IPS-20b (cell line): ENCODE measurements at regions not wholly inside any gene's neighbourhood (a gene's known extent, or its start where the extent isn't known, plus 50 kb on each side); places are given as distances from the start of the nearest gene placed in this dataset.

ENCODE experiments used
- H3K27ac ChIP-seq: one replicate; pipeline ENCODE4 v1.5.1; 2013; ENCODE audit warnings: low read length
- H3K27me3 ChIP-seq: 2 replicates; pipeline ENCODE4 v1.6.1; 2013; ENCODE audit warnings: mild to moderate bottlenecking, low read length, inconsistent platforms; ENCODE audit not compliant: insufficient read depth
- H3K36me3 ChIP-seq: 2 replicates; pipeline ENCODE4 v1.6.1; 2013; ENCODE audit warnings: low read depth, mild to moderate bottlenecking, inconsistent platforms, low read length, moderate library complexity; ENCODE audit not compliant: insufficient read depth
- H3K4me1 ChIP-seq: 2 replicates; pipeline ENCODE4 v1.6.1; 2013; ENCODE audit warnings: mild to moderate bottlenecking, control low read depth, inconsistent platforms, low read length, moderate library complexity; ENCODE audit not compliant: insufficient read depth
- H3K4me3 ChIP-seq: 2 replicates; pipeline ENCODE4 v1.5.1; 2013; ENCODE audit warnings: mild to moderate bottlenecking, low read length, inconsistent platforms
- H3K9ac ChIP-seq: 2 replicates; pipeline ENCODE4 v1.6.1; 2013; ENCODE audit warnings: low read depth, mild to moderate bottlenecking, inconsistent platforms, low read length, moderate library complexity
- H3K9me3 ChIP-seq: 2 replicates; pipeline ENCODE4 v1.6.1; 2013; ENCODE audit warnings: mild to moderate bottlenecking, low read depth, low read length, inconsistent platforms; ENCODE audit not compliant: insufficient read depth

DNA sequence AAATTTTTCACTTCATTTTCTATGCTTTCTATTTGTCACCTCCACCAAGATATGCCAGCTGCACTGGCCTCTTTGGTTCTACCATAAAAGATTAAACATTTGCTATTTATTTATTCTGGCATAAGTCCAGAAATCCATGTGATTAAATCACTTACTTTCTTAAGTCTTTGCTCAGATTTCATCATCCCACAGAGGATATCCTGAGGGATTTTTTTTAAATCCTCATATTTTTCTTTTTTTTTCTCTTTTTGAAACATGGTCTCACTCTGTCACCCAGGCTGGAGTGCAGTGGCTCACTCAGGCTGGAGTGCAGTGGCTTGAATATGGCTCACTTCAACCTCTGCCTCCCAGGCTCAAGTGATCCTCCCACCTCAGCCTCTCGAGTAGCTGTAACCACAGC, 645.4 kb upstream of the ATXN7L3B start:
- Histone ChIP-seq H3K4me1 (no peaks in the 10 kb centered on the region), H3K36me3 (no peaks in the 10 kb centered on the region), H3K27ac (no peak overlapping the region), H3K9ac (no peak overlapping the region), H3K27me3 (no peaks in the 10 kb centered on the region), H3K9me3 (no peaks in the 10 kb centered on the region), H3K4me3 (no peak overlapping the region)

GRCh38 chr12:73898645-73899044, 639.0 kb upstream of the ATXN7L3B start:
- Histone ChIP-seq H3K27me3 (no peaks in the 10 kb centered on the region), H3K4me1 (no peaks in the 10 kb centered on the region), H3K36me3 (no peaks in the 10 kb centered on the region), H3K9ac (no peak overlapping the region), H3K9me3 (no peaks in the 10 kb centered on the region), H3K4me3 (no peak overlapping the region), H3K27ac (no peak overlapping the region)

- H3K9ac ChIP-seq: no peak overlapping the region
- H3K4me3 ChIP-seq: no peak overlapping the region
- no peaks in the 10 kb centered on the region for H3K36me3 ChIP-seq
- H3K4me1 ChIP-seq: no peaks in the 10 kb centered on the region
- H3K9me3 ChIP-seq: no peaks in the 10 kb centered on the region
- H3K27me3 ChIP-seq: no peaks in the 10 kb centered on the region
- H3K27ac ChIP-seq: no peak overlapping the region
Observed at GRCh38 chr12:73902260-73902659, 635.4 kb upstream of the ATXN7L3B start.

GRCh38 chr12:73906757-73907156, 630.9 kb upstream of the ATXN7L3B start:
- H3K27ac ChIP-seq: no peak overlapping the region
- H3K4me3 ChIP-seq: no peak overlapping the region

GRCh38 chr12:73935817-73936216, 601.8 kb upstream of the ATXN7L3B start:
- no peak overlapping the region for H3K9ac ChIP-seq
- no peaks in the 10 kb centered on the region for H3K36me3 ChIP-seq
- H3K27me3 ChIP-seq: no peaks in the 10 kb centered on the region

More at GRCh38 chr12:73906757-73907156, 630.9 kb upstream of the ATXN7L3B start:
- H3K36me3 ChIP-seq: no peaks in the 10 kb centered on the region
- no peaks in the 10 kb centered on the region for H3K4me1 ChIP-seq
- H3K9ac ChIP-seq: no peak overlapping the region
- no peaks in the 10 kb centered on the region for H3K9me3 ChIP-seq
- no peaks in the 10 kb centered on the region for H3K27me3 ChIP-seq

GRCh38 chr12:73947326-73948026, 590.2 kb upstream of the ATXN7L3B start:
- H3K27ac ChIP-seq: no peak overlapping the region
- H3K36me3 ChIP-seq: no peaks in the 10 kb centered on the region
- H3K4me1 ChIP-seq: no peaks in the 10 kb centered on the region; the same call in 1 of the 2 replicates
- no peak overlapping the region for H3K4me3 ChIP-seq
- H3K27me3 ChIP-seq: no peaks in the 10 kb centered on the region
- H3K9me3 ChIP-seq: no peaks in the 10 kb centered on the region
- H3K9ac ChIP-seq: no peak overlapping the region

More at GRCh38 chr12:73935817-73936216, 601.8 kb upstream of the ATXN7L3B start:
- no peak overlapping the region for H3K27ac ChIP-seq
- no peaks in the 10 kb centered on the region for H3K9me3 ChIP-seq
- no peaks in the 10 kb centered on the region for H3K4me1 ChIP-seq
- no peak overlapping the region for H3K4me3 ChIP-seq

DNA sequence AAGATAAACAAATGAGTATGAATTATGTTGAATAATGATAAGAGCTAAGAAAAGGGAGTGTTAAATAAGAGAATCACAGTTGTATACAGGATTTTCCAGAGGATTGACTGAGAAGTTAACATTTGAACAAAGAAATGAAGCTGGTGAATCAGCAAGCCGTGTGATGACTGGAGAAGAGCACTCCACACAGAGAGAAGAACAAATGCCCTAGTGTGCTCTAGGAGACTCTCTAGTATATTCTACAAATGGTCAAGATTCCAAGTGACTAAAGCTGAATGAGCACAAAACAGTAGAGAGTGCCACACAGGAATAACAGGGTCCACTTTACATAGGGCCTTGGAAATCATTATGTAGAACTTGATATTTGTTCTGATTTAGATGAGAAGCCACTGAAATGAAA, 587.1 kb upstream of the ATXN7L3B start:
- no peak overlapping the region for H3K4me3 ChIP-seq
- no peaks in the 10 kb centered on the region for H3K27me3 ChIP-seq
- no peak overlapping the region for H3K9ac ChIP-seq
- H3K9me3 ChIP-seq: no peaks in the 10 kb centered on the region
- H3K36me3 ChIP-seq: no peaks in the 10 kb centered on the region
- H3K27ac ChIP-seq: no peak overlapping the region
- H3K4me1 ChIP-seq: no peaks in the 10 kb centered on the region; the same call in 1 of the 2 replicates

- H3K9ac ChIP-seq: no peak overlapping the region
- H3K4me1 ChIP-seq: no peaks in the 10 kb centered on the region; the same call in 1 of the 2 replicates
- no peaks in the 10 kb centered on the region for H3K27me3 ChIP-seq
- no peaks in the 10 kb centered on the region for H3K9me3 ChIP-seq
- H3K36me3 ChIP-seq: no peaks in the 10 kb centered on the region
- H3K4me3 ChIP-seq: no peak overlapping the region
- no peak overlapping the region for H3K27ac ChIP-seq
Observed at GRCh38 chr12:73951956-73952703, 585.5 kb upstream of the ATXN7L3B start.

DNA sequence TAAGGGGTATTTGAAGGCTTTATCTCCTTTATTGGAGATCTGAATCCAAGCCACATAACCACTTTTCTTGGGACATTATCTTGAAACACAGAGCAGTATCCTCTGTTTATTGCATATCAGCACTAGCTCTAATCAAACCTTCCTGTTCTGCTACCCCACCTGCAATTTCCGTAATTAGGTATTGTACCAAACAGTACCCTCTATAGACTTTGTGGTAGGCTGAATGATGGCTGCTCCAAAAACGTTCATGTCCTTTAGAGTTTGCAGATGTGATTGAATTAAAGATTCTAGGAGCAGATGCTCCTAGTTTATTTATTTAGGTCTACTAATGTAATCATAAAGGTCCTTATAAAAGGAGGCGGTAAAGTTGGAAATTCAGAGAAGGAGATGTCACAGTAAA, 573.0 kb upstream of the ATXN7L3B start:
- Histone ChIP-seq H3K27ac (no peak overlapping the region), H3K36me3 (no peaks in the 10 kb centered on the region), H3K9ac (no peak overlapping the region), H3K4me1 (no peaks in the 10 kb centered on the region), H3K27me3 (no peaks in the 10 kb centered on the region), H3K4me3 (no peak overlapping the region), H3K9me3 (no peaks in the 10 kb centered on the region)

DNA sequence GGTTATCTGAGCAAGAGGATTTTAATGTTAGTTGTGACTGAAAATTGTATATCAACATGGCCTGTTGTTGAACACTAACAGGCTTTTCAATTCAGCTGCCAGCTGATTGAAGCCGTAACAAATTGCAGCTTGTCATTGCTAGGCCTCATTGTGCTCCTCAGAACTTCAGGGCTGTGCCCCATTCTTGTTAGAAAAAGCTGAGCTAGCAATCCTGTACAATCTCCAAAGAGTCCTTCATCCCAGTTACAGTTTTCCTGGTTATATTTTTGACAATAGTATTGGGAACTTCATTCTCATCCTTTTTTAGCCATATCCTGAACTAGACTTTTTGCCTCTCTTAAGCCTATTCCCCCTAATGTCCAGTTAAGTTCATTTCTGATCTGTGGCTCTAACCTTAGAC, 564.1 kb upstream of the ATXN7L3B start:
- Histone ChIP-seq H3K4me3 (no peak overlapping the region), H3K4me1 (no peaks in the 10 kb centered on the region), H3K36me3 (no peaks in the 10 kb centered on the region), H3K27me3 (no peaks in the 10 kb centered on the region), H3K9ac (no peak overlapping the region), H3K27ac (no peak overlapping the region), H3K9me3 (no peaks in the 10 kb centered on the region)

DNA sequence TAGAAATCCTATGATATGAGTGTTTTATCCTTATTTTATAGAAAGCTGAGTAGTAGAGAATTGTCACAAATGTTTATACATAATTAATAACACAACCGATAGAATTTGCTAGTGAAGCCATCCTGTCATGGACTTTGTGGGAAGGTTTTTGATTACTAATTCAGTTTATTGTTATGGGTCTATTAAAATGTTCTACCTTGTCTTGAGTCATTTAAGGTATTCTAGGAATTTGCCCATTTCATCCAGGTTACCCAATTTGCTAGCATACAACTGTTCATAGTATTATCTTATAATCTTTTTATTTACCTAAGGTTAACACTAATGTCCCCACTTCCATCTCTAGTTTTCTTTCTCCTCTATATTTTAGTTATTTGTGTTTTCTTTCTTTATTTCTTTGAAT, 553.1 kb upstream of the ATXN7L3B start:
- H3K27ac ChIP-seq: no peak overlapping the region
- H3K4me1 ChIP-seq: no peaks in the 10 kb centered on the region
- no peak overlapping the region for H3K4me3 ChIP-seq
- H3K9ac ChIP-seq: no peak overlapping the region
- H3K9me3 ChIP-seq: no peaks in the 10 kb centered on the region
- H3K36me3 ChIP-seq: no peaks in the 10 kb centered on the region
- no peaks in the 10 kb centered on the region for H3K27me3 ChIP-seq

DNA sequence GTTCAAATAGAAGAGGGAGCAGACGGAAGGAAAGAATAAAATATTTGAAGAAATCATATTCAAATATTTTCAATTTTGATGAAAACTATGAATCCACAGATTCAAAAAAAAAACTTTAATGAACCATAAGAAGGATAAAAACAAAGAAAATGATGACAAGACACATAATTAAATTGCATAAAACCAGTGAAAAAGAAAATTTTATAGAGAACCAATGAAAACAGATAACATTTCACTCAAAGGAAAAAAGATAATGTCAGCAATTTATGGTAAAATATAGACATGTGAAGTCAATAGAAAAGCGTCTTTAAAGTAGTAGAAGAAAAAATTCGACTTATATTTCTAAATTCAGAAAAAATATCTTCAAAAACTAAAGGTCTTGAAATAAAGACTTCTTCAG, 546.5 kb upstream of the ATXN7L3B start:
- Histone ChIP-seq H3K4me3 (no peak overlapping the region), H3K36me3 (no peaks in the 10 kb centered on the region), H3K4me1 (no peaks in the 10 kb centered on the region), H3K27me3 (no peaks in the 10 kb centered on the region), H3K9ac (no peak overlapping the region), H3K9me3 (no peaks in the 10 kb centered on the region), H3K27ac (no peak overlapping the region)
